ENCODE measurements at regions not wholly inside any gene's neighbourhood (a gene's known extent, or its start where the extent isn't known, plus 50 kb on each side); places are given as distances from the start of the nearest gene placed in this dataset.

DNA sequence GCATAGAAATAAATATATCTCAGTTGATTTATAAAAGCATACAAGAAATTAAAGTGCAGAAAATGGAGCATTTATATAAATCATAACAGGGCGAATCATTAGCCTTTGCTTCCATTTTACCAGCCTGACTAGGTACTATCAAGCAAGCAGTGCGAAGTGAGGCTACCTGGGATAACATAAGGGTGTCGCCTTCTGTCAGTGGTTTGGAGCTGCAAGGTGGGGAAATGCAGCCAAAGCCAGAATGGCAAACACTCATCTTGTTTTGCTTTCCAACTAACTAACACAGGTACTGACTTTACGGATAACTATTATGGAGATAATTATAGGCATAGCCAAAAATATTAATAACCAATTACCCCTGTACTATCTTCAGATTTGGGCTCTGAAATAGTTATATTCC, 1459.8 kb downstream of the RAPGEF2 start:
- H3K27ac ChIP-seq (ENCODE audit: control insufficient read depth, insufficient read depth) = no peak overlapping the region
- H2AFZ ChIP-seq (ENCODE audit: control insufficient read depth, low read depth, low read length) = no peak overlapping the region
- CTCF ChIA-PET = no interaction called here
- H3K36me3 ChIP-seq (ENCODE audit: control insufficient read depth in 2 of 2, insufficient read depth in 2 of 2, low read length in 1 of 2) = no peaks in the 10 kb centered on the region
- H3K27me3 ChIP-seq (replicated peaks in 1 of 2; ENCODE audit: control insufficient read depth in 2 of 2, insufficient read depth in 2 of 2, low read length in 1 of 2) = no peaks in the 10 kb centered on the region
- 23% methylated on average over 4 of the region's 4 CpGs for WGBS (ENCODE audit: insufficient coverage, insufficient replicate concordance, low lambda C conversion rate, missing lambda C conversion rate)
- ATAC-seq (no peak), DNase-seq (ENCODE audit: low read depth, low spot score) (no peak), FAIRE-seq (no peak)
- RAD21 ChIA-PET (ENCODE audit: unreplicated experiment) = no interaction called here
- no peak overlapping the region for H3K9ac ChIP-seq (ENCODE audit: control insufficient read depth, insufficient read depth, low read length)
- no peaks in the 10 kb centered on the region for H4K20me1 ChIP-seq (ENCODE audit: control insufficient read depth, insufficient read depth)
- H3K4me3 ChIP-seq = no peak overlapping the region
- SMC1A ChIA-PET (ENCODE audit: uncharacterized antibody, unreplicated experiment) = no interaction called here
- TF ChIP-seq CREB1 (IDR thresholded peaks at IDR 0.05; ENCODE audit: low read depth) (no peak), BACH1 (IDR thresholded peaks at IDR 0.05; ENCODE audit: borderline replicate concordance) (no peak), ETV6 (conservative IDR thresholded peaks at IDR 0.05 in 1 of 2, IDR thresholded peaks at IDR 0.05 in 1 of 2; ENCODE audit: borderline replicate concordance in 1 of 2, low read depth in 1 of 2) (no peak), NFYB (IDR thresholded peaks at IDR 0.05; ENCODE audit: insufficient read depth, low read depth, low read length) (no peak)
- TF ChIP-seq, protein P1, sequence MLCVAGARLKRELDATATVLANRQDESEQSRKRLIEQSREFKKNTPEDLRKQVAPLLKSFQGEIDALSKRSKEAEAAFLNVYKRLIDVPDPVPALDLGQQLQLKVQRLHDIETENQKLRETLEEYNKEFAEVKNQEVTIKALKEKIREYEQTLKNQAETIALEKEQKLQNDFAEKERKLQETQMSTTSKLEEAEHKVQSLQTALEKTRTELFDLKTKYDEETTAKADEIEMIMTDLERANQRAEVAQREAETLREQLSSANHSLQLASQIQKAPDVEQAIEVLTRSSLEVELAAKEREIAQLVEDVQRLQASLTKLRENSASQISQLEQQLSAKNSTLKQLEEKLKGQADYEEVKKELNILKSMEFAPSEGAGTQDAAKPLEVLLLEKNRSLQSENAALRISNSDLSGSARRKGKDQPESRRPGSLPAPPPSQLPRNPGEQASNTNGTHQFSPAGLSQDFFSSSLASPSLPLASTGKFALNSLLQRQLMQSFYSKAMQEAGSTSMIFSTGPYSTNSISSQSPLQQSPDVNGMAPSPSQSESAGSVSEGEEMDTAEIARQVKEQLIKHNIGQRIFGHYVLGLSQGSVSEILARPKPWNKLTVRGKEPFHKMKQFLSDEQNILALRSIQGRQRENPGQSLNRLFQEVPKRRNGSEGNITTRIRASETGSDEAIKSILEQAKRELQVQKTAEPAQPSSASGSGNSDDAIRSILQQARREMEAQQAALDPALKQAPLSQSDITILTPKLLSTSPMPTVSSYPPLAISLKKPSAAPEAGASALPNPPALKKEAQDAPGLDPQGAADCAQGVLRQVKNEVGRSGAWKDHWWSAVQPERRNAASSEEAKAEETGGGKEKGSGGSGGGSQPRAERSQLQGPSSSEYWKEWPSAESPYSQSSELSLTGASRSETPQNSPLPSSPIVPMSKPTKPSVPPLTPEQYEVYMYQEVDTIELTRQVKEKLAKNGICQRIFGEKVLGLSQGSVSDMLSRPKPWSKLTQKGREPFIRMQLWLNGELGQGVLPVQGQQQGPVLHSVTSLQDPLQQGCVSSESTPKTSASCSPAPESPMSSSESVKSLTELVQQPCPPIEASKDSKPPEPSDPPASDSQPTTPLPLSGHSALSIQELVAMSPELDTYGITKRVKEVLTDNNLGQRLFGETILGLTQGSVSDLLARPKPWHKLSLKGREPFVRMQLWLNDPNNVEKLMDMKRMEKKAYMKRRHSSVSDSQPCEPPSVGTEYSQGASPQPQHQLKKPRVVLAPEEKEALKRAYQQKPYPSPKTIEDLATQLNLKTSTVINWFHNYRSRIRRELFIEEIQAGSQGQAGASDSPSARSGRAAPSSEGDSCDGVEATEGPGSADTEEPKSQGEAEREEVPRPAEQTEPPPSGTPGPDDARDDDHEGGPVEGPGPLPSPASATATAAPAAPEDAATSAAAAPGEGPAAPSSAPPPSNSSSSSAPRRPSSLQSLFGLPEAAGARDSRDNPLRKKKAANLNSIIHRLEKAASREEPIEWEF (IDR thresholded peaks at IDR 0.05; ENCODE audit: insufficient replicate concordance, low read depth, low read length) = no peak
- in situ Hi-C loops (cut with MboI) = no loop called here
- POLR2A ChIA-PET = no interaction called here
- H3K4me1 ChIP-seq (ENCODE audit: control insufficient read depth, insufficient read depth, low read length) = no peaks in the 10 kb centered on the region
- no peak overlapping the region for H3K4me2 ChIP-seq (ENCODE audit: control insufficient read depth, insufficient read depth)
- no TSS peak for BruUV-seq (replicated peaks)
- intact Hi-C loops (cut with micrococcal nuclease; ENCODE audit: unreplicated experiment) = no loop called here
- no peaks in the 10 kb centered on the region for H3K9me3 ChIP-seq (replicated peaks; ENCODE audit: control insufficient read depth, insufficient read depth, low read length)
- no peaks in the 10 kb centered on the region for H3K79me2 ChIP-seq (ENCODE audit: control insufficient read depth, insufficient read depth, low read length)
